ENCODE measurements at regions not wholly inside any gene's neighbourhood (a gene's known extent, or its start where the extent isn't known, plus 50 kb on each side); places are given as distances from the start of the nearest gene placed in this dataset.

DNA sequence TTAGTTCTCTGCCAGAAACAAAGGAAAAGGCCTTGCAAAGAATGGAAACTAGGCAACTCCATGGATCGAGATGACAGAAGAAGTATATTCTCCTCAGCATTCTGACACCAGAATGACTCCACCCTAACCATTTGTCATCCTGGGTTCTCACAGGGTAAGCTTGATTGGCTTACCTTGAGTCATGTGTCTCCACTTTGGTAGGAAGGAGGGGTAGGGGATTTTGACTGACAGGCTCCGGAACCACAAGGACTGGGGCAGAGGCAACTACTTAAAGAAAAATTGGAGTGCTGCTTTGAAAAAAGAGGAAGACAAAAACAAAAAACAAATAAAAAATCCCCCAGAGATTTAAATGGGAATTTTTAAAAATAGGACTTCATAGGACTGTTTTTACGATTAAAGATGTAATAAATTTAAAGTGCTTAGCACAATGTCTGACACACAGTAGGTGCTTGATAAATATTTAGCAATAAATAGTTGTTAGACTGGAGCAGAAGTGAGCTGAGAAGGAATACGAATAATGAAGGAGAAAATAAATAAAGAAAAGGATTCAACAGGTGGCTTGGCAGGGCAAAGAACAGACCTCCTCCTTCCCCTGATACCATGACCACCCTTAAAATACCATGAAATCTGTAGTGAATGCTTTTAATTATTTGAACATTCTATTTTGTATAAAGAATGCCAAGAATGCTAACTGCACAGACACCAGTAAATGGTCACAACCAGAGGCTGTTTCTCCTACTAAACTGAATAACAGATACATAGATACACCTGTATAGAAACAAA, 230.2 kb downstream of the CDCA7 start:
- Histone ChIP-seq H2BK15ac (ENCODE audit: low read length) (no peak overlapping the region), H2BK12ac (ENCODE audit: low read depth, low read length) (no peak overlapping the region), H2AFZ (ENCODE audit: low read length) (no peak overlapping the region), H3K14ac (ENCODE audit: insufficient read length) (no peak overlapping the region), H3K36me3 (ENCODE audit: control insufficient read depth in 2 of 4, insufficient read depth in 4 of 4, low read length in 3 of 4) (no peaks in the 10 kb centered on the region), H4K8ac (ENCODE audit: extremely low read depth, insufficient read depth, low read length) (no peak overlapping the region), H3K23ac (ENCODE audit: insufficient read length) (no peak overlapping the region), H3K27me3 (replicated peaks in 1 of 4; ENCODE audit: control insufficient read depth in 3 of 4, extremely low read depth in 1 of 4, insufficient read depth in 3 of 4, low read length in 3 of 4) (no peaks in the 10 kb centered on the region), H4K5ac (ENCODE audit: insufficient read length, low read depth, low read length) (no peak overlapping the region), H3K79me1 (ENCODE audit: low read depth, low read length) (no peaks in the 10 kb centered on the region), H3K9me3 (ENCODE audit: insufficient read depth in 2 of 2, low read depth in 1 of 2, low read length in 1 of 2) (no peaks in the 10 kb centered on the region), H2BK20ac (ENCODE audit: low read length) (no peak overlapping the region), H4K20me1 (replicated peaks in 1 of 2; ENCODE audit: control insufficient read depth in 1 of 2, insufficient read depth in 2 of 2, low read length in 2 of 2) (no peaks in the 10 kb centered on the region), H3K4me3 (ENCODE audit: extremely low read depth in 1 of 4, insufficient read depth in 2 of 4, low read depth in 3 of 4, low read length in 4 of 4) (no peak overlapping the region), H3K56ac (replicated peaks; ENCODE audit: insufficient read length, low read depth, low read length) (no peak overlapping the region), H2BK5ac (ENCODE audit: low read depth, low read length) (no peak overlapping the region), H2BK120ac (replicated peaks; ENCODE audit: low read depth, low read length) (no peak overlapping the region), H4K91ac (replicated peaks; ENCODE audit: insufficient read length, low read length) (no peak overlapping the region), H3K9ac (replicated peaks in 1 of 4; ENCODE audit: extremely low read depth in 1 of 4, low read depth in 3 of 4, low read length in 3 of 4) (no peak overlapping the region), H2AK5ac (ENCODE audit: low read depth, low read length) (no peak overlapping the region), H3K4me2 (ENCODE audit: insufficient read depth in 1 of 2, low read depth in 2 of 2, low read length in 2 of 2) (no peak overlapping the region), H3K79me2 (ENCODE audit: control insufficient read depth in 1 of 2, insufficient read depth in 2 of 2, low read length in 2 of 2) (no peaks in the 10 kb centered on the region), H3K4me1 (replicated peaks in 1 of 4; ENCODE audit: control insufficient read depth in 3 of 4, insufficient read depth in 4 of 4, low read length in 3 of 4) (no peaks in the 10 kb centered on the region; a peak in 1 of 7 replicates), H3K23me2 (ENCODE audit: low read depth, low read length) (no peaks in the 10 kb centered on the region), H3K27ac (ENCODE audit: low read depth, low read length) (no peak overlapping the region), H3K18ac (ENCODE audit: extremely low read depth, low read length) (no peak overlapping the region), H3K4ac (replicated peaks; ENCODE audit: insufficient read length, low read depth, low read length) (no peak overlapping the region)
- CTCF ChIA-PET (ENCODE audit: partially characterized antibody): no interaction called here
- POLR2A ChIA-PET (ENCODE audit: partially characterized antibody): no interaction called here
- 80% methylated on average over 4 of the region's 4 CpGs; no CpG with 5 or more reads in 1 of the 2 experiments for WGBS, 2 experiments (ENCODE audit: extremely low coverage in 1 of 2, insufficient coverage in 1 of 2, insufficient read length in 1 of 2, insufficient replicate concordance in 2 of 2, low coverage in 1 of 2, low lambda C conversion rate in 2 of 2, missing lambda C conversion rate in 1 of 2)
- no peak for DNase-seq (ENCODE audit: low read depth in 1 of 2, low spot score in 2 of 2)
- no peak for FAIRE-seq
- TF ChIP-seq CTBP2 (IDR thresholded peaks at IDR 0.05; ENCODE audit: borderline replicate concordance, insufficient read depth, insufficient read length, low read length) (no peak), KDM4A (IDR thresholded peaks at IDR 0.05; ENCODE audit: low read depth, low read length, severe bottlenecking) (no peak), RAD21 (IDR thresholded peaks at IDR 0.05 in 1 of 2, conservative IDR thresholded peaks at IDR 0.05 in 1 of 2; ENCODE audit: low read depth in 2 of 2, low read length in 2 of 2) (no peak), GTF2F1 (IDR thresholded peaks at IDR 0.05; ENCODE audit: borderline replicate concordance, low read depth, low read length) (no peak), RXRA (IDR thresholded peaks at IDR 0.05; ENCODE audit: insufficient read depth, low read depth, low read length) (no peak), SUZ12 (IDR thresholded peaks at IDR 0.05; ENCODE audit: low read length) (no peak), GABPA (IDR thresholded peaks at IDR 0.05; ENCODE audit: borderline replicate concordance, insufficient read depth, low read length) (no peak), CHD1 (IDR thresholded peaks at IDR 0.05; ENCODE audit: low read depth, low read length) (no peak), KDM5A (IDR thresholded peaks at IDR 0.05; ENCODE audit: low read length) (no peak)
- TF ChIP-seq, protein P1, sequence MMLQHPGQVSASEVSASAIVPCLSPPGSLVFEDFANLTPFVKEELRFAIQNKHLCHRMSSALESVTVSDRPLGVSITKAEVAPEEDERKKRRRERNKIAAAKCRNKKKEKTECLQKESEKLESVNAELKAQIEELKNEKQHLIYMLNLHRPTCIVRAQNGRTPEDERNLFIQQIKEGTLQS (IDR thresholded peaks at IDR 0.05; ENCODE audit: insufficient read depth, low read depth, low read length): no peak
- TF ChIP-seq, protein P2, sequence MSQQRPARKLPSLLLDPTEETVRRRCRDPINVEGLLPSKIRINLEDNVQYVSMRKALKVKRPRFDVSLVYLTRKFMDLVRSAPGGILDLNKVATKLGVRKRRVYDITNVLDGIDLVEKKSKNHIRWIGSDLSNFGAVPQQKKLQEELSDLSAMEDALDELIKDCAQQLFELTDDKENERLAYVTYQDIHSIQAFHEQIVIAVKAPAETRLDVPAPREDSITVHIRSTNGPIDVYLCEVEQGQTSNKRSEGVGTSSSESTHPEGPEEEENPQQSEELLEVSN (IDR thresholded peaks at IDR 0.05): no peak
